Endothelial cell of umbilical vein (primary cell): ENCODE measurements at regions not wholly inside any gene's neighbourhood (a gene's known extent, or its start where the extent isn't known, plus 50 kb on each side); places are given as distances from the start of the nearest gene placed in this dataset.

Experiments used
- BruUV-seq: library from RNA; stranded (reverse); fragments of 400-500 nt; replicated peaks from 2 replicates; lab custom pipeline; 2021; lab: Mats Ljungman, UMichigan
- CTCF ChIA-PET: fragments of 300-600, 350-600 bp; sonication (Branson Sonifier 250); formaldehyde crosslinking; loops from one replicate; lab custom pipeline; 2021; ENCODE audit warnings: antibody characterized with exemption, inconsistent platforms; lab: Charles Lee
- POLR2A ChIA-PET: fragments of 300-600, 350-600 bp; sonication (Branson Sonifier 250); formaldehyde crosslinking; loops from one replicate; lab custom pipeline; 2021; ENCODE audit warnings: antibody characterized with exemption, inconsistent platforms; lab: Charles Lee
- DNase-seq: peaks from one replicate; pipeline ENCODE4 v3.0.0-alpha.2; 2011; ENCODE audit warnings: low read depth, low spot score
- FAIRE-seq: peaks from 2 replicates; lab custom pipeline; 2011; peaks lifted over from hg19 to GRCh38; lab: Jason Lieb, UNC
- H2AFZ ChIP-seq: 2 replicates; pipeline ENCODE4 v1.6.0; 2012; ENCODE audit warnings: low read depth, low read length, control low read depth, inconsistent platforms
- H3K27ac ChIP-seq: 2 replicates; pipeline ENCODE4 v1.5.1; 2011; ENCODE audit warnings: low read depth, mild to moderate bottlenecking, control low read depth, low read length, moderate library complexity; ENCODE audit not compliant: insufficient read depth
- H3K27me3 ChIP-seq, 2 experiments: 2 replicates each; pipeline versions ENCODE4 v1.6.0 to v1.6.1; 2011; ENCODE audit warnings: low read length in 2 of 2, mixed read lengths in 1 of 2; ENCODE audit not compliant: control insufficient read depth in 2 of 2, insufficient read depth in 2 of 2
- H3K36me3 ChIP-seq, 2 experiments: 2 replicates in 1 of 2; 3 replicates in 1 of 2; pipeline ENCODE4 v1.5.1; 2011; ENCODE audit warnings: low read length in 2 of 2, mild to moderate bottlenecking in 1 of 2, moderate library complexity in 1 of 2; ENCODE audit not compliant: control insufficient read depth in 2 of 2, insufficient read depth in 2 of 2; ENCODE audit errors: extremely low read depth in 1 of 2
- H3K4me1 ChIP-seq: 3 replicates; pipeline ENCODE4 v1.5.1; 2011; ENCODE audit warnings: mild to moderate bottlenecking, low read length; ENCODE audit not compliant: control insufficient read depth, insufficient read depth; ENCODE audit errors: extremely low read depth
- H3K4me2 ChIP-seq: 2 replicates; pipeline ENCODE4 v1.6.1; 2011; ENCODE audit warnings: low read length, control low read depth, mixed read lengths; ENCODE audit not compliant: insufficient read depth
- H3K4me3 ChIP-seq, 3 experiments: fragments of 200-600 bp in 1 of 3; sonication (generic), shearing (Covaris generic) in 1 of 3; replicated peaks in 1 of 3; 2 replicates each; pipeline ENCODE4 v1.5.1; 2011 to 2016; ENCODE audit warnings: control low read depth in 3 of 3, low read length in 3 of 3, mild to moderate bottlenecking in 2 of 3, inconsistent platforms in 1 of 3, low read depth in 1 of 3, moderate library complexity in 1 of 3; ENCODE audit not compliant: insufficient read depth in 1 of 3
- H3K79me2 ChIP-seq: 2 replicates; pipeline ENCODE4 v1.6.0; 2012; ENCODE audit warnings: low read length, inconsistent platforms; ENCODE audit not compliant: control insufficient read depth, insufficient read depth
- H3K9ac ChIP-seq: replicated peaks from 2 replicates; pipeline ENCODE3; 2011; ENCODE audit warnings: low read length, control low read depth; ENCODE audit not compliant: insufficient read depth; ENCODE audit errors: extremely low read depth
- H3K9me1 ChIP-seq: replicated peaks from 3 replicates; pipeline ENCODE4 v1.6.0; 2011; ENCODE audit warnings: mild to moderate bottlenecking, low read length; ENCODE audit not compliant: control insufficient read depth, insufficient read depth; ENCODE audit errors: extremely low read depth
- H3K9me3 ChIP-seq: replicated peaks from 2 replicates; pipeline ENCODE4 v1.5.1; 2012; ENCODE audit warnings: low read length, inconsistent platforms; ENCODE audit not compliant: control insufficient read depth, insufficient read depth
- H4K20me1 ChIP-seq: replicated peaks from 2 replicates; pipeline ENCODE3; 2011; ENCODE audit warnings: mild to moderate bottlenecking, low read length; ENCODE audit not compliant: control insufficient read depth, insufficient read depth; ENCODE audit errors: extremely low read depth
- FOS ChIP-seq: IDR thresholded peaks from 2 replicates; pipeline ENCODE4 v1.6.1; 2011; ENCODE audit warnings: mild to moderate bottlenecking, low read length, moderate library complexity, borderline replicate concordance; ENCODE audit not compliant: insufficient read depth
- MYC ChIP-seq: IDR thresholded peaks from one replicate; pipeline ENCODE4 v1.6.1; 2011; ENCODE audit warnings: mild to moderate bottlenecking, low read depth, low read length
- POLR2A ChIP-seq: IDR thresholded peaks from 2 replicates; pipeline ENCODE4 v1.6.1; 2012; ENCODE audit warnings: low read depth, mild to moderate bottlenecking, control low read depth, low read length
- dilution Hi-C: fragments of 300-500 bp; cut with MboI; formaldehyde crosslinking; loops from one replicate; pipeline ENCODE4 v1.15.0; 2019; ENCODE audit warnings: low sequenced_read_pairs; ENCODE audit not compliant: extremely low pct_ligation_motif_present
- intact Hi-C: fragments of 100-400 bp; cut with micrococcal nuclease; formaldehyde crosslinking; loops from one replicate; pipeline ENCODE4 v1.10.0; 2022
- TF ChIP-seq, protein P1 (sequence below), 2 donors: IDR thresholded peaks; 1 replicate in 1 of 2; 2 replicates in 1 of 2; pipeline ENCODE4 v1.5.1; 2011; ENCODE audit warnings: low read length in 2 of 2, mild to moderate bottlenecking in 2 of 2, moderate library complexity in 2 of 2, control low read depth in 1 of 2, inconsistent platforms in 1 of 2, low read depth in 1 of 2; ENCODE audit not compliant: insufficient read depth in 1 of 2; ENCODE audit errors: extremely low read depth in 1 of 2
- TF ChIP-seq, protein P2 (sequence below): IDR thresholded peaks from 2 replicates; pipeline ENCODE4 v1.6.1; 2011; ENCODE audit not compliant: insufficient read depth, insufficient read length

DNA sequence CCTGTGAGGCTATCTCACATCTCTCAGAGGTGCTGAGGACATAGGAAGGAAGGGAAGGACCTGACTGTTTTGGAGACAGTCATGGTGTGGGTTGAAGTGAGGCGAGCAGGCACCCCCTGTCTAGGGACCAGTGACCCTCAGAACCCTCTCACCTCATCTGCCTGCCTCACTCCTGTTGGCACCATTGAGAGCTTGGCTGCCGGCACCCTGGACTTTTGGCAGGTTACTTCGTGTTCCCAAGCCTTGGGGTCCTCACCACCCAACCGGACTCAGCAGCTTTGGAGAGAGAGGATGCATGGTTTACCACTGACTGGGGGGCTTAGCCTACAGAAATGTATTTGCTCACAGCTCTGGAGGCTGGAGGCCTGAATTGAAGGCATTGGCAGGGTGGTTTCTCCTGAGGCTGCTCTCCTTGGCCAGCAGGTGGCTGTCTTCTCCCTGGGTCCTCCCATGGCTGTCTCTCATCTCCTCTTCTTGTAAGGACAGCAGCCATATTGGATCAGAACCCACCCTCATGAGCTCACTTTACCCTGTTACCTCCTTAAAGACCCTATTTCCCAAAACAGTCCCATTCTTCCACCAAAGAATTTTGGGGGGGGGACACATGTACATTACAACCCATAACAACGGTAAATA lies 142.0 kb downstream of the TSN start:
- POLR2A ChIA-PET: no interaction called here
- H3K9me3 ChIP-seq: no peaks in the 10 kb centered on the region
- H4K20me1 ChIP-seq: no peaks in the 10 kb centered on the region
- FAIRE-seq: peak; percentile 82
- H3K36me3 ChIP-seq: no peaks in the 10 kb centered on the region
- TF ChIP-seq, protein P1, sequence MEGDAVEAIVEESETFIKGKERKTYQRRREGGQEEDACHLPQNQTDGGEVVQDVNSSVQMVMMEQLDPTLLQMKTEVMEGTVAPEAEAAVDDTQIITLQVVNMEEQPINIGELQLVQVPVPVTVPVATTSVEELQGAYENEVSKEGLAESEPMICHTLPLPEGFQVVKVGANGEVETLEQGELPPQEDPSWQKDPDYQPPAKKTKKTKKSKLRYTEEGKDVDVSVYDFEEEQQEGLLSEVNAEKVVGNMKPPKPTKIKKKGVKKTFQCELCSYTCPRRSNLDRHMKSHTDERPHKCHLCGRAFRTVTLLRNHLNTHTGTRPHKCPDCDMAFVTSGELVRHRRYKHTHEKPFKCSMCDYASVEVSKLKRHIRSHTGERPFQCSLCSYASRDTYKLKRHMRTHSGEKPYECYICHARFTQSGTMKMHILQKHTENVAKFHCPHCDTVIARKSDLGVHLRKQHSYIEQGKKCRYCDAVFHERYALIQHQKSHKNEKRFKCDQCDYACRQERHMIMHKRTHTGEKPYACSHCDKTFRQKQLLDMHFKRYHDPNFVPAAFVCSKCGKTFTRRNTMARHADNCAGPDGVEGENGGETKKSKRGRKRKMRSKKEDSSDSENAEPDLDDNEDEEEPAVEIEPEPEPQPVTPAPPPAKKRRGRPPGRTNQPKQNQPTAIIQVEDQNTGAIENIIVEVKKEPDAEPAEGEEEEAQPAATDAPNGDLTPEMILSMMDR (IDR thresholded peaks at IDR 0.05; ENCODE audit: extremely low read depth in 1 of 2, insufficient read depth in 1 of 2, low read depth in 1 of 2, low read length in 2 of 2): peak; percentile 48 to 72
- TF ChIP-seq MYC (no peak), FOS (no peak), POLR2A (no peak)
- TF ChIP-seq, protein P2, sequence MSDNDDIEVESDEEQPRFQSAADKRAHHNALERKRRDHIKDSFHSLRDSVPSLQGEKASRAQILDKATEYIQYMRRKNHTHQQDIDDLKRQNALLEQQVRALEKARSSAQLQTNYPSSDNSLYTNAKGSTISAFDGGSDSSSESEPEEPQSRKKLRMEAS: no peak
- CTCF ChIA-PET: interaction anchor here (0.8 to 1.5 kb wide), 3 partner anchors 11 to 554 kb away, joined by 3 to 6 read pairs (median 5); no protein-coding TSS in a partner anchor
- intact Hi-C loops (loop anchor here (5.0 kb wide), 2 partner anchors 80 to 850 kb away; no protein-coding TSS in a partner anchor), dilution Hi-C loops (no loop called here)
- peak overlapping the region; percentile 73 for H3K27ac ChIP-seq
- no peaks in the 10 kb centered on the region for H3K9me1 ChIP-seq
- peaks cover 12% of the 10 kb centered on the region for H3K4me1 ChIP-seq
- no peaks in the 10 kb centered on the region for H3K27me3 ChIP-seq
- peak; percentile 20 for DNase-seq
- no peaks in the 10 kb centered on the region for H3K79me2 ChIP-seq
- H3K4me3 ChIP-seq: no peak overlapping the region
- H3K9ac ChIP-seq: no peak overlapping the region
- no TSS peak for BruUV-seq
- H2AFZ ChIP-seq: peak overlapping the region; percentile 70
- H3K4me2 ChIP-seq: no peak overlapping the region
